Nephron (organoid): ENCODE measurements at regions not wholly inside any gene's neighbourhood (a gene's known extent, or its start where the extent isn't known, plus 50 kb on each side); places are given as distances from the start of the nearest gene placed in this dataset.
"Not testable (repeated sequence)": the region's sequence is repeated elsewhere in the genome, so short reads cannot be mapped to it uniquely, and the experiment has no call there.

Experiments
- H3K27ac Mint-ChIP-seq, 3 experiments: 2 replicates each; pipeline ENCODE4 v1.8.0; 2020; ENCODE audit warnings: mixed read lengths in 3 of 3, mild to moderate bottlenecking in 2 of 3, moderate library complexity in 1 of 3
- H3K27me3 Mint-ChIP-seq: 2 replicates; pipeline ENCODE4 v1.8.0; 2021; ENCODE audit warnings: low read depth, mild to moderate bottlenecking, moderate library complexity, mixed read lengths
- H3K36me3 Mint-ChIP-seq: 2 replicates; pipeline ENCODE4 v1.8.0; 2020; ENCODE audit warnings: low read depth, mixed read lengths
- H3K4me1 Mint-ChIP-seq: 2 replicates; pipeline ENCODE4 v1.8.0; 2020; ENCODE audit warnings: mixed read lengths
- H3K4me3 Mint-ChIP-seq, 3 experiments: 2 replicates each; pipeline ENCODE4 v1.8.0; 2020; ENCODE audit warnings: mild to moderate bottlenecking in 3 of 3, mixed read lengths in 3 of 3, moderate library complexity in 2 of 3
- H3K9me3 Mint-ChIP-seq: 2 replicates; pipeline ENCODE4 v1.8.0; 2020; ENCODE audit warnings: mixed read lengths
- TF ChIP-seq, protein P1 (sequence below), 3 experiments: fragments of 200-600 bp; sonication (generic); IDR thresholded peaks; one replicate each; pipeline ENCODE4 v1.5.0; 2021; ENCODE audit warnings: antibody characterized with exemption in 3 of 3; ENCODE audit not compliant: unreplicated experiment in 3 of 3

DNA sequence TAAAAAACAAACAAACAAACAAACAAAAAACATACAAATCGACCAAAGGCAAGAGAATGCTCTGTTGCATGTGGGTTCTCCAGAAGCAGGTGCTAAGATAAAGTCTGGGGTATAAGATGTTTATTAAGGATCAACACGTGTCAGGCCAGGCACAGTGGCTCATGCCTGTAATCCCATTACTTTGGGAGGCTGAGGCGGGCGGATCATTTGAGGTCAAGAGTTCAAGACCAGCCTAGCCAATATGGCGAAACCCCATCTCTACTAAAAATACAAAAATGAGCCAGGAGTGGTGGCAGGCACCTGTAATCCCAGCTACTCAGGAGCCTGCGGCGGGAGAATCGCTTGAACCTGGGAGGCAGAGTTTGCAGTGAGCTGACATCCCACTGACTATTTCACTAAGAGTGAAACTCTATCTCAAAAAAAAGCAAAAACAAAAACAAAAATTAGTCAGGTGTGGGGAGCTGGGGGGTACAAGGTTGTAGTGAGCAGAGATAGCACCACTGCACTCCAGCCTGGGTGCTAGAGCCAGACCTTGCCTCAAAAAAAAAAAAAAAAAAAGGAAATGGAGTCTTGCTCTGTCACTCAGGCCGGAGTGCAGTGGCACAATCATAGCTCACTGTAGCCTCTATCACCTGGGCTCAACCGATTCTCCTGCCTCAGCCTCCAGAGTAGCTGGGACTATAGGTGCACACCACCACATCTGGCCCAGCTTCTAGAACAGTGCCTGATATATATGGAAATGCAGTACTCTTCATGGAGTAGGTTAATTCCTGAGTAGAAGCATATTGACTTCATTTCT is 86.8 kb upstream of the JARID2 start:
- Mint-ChIP-seq H3K27me3 (no peaks in the 10 kb centered on the region), H3K9me3 (no peaks in the 10 kb centered on the region), H3K4me3 (no peak overlapping the region), H3K27ac (no peak overlapping the region), H3K36me3 (no peaks in the 10 kb centered on the region), H3K4me1 (peaks cover 8% of the 10 kb centered on the region)
- TF ChIP-seq, protein P1, sequence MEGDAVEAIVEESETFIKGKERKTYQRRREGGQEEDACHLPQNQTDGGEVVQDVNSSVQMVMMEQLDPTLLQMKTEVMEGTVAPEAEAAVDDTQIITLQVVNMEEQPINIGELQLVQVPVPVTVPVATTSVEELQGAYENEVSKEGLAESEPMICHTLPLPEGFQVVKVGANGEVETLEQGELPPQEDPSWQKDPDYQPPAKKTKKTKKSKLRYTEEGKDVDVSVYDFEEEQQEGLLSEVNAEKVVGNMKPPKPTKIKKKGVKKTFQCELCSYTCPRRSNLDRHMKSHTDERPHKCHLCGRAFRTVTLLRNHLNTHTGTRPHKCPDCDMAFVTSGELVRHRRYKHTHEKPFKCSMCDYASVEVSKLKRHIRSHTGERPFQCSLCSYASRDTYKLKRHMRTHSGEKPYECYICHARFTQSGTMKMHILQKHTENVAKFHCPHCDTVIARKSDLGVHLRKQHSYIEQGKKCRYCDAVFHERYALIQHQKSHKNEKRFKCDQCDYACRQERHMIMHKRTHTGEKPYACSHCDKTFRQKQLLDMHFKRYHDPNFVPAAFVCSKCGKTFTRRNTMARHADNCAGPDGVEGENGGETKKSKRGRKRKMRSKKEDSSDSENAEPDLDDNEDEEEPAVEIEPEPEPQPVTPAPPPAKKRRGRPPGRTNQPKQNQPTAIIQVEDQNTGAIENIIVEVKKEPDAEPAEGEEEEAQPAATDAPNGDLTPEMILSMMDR (IDR thresholded peaks at IDR 0.05; ENCODE audit: unreplicated experiment in 3 of 3), result no peak

DNA sequence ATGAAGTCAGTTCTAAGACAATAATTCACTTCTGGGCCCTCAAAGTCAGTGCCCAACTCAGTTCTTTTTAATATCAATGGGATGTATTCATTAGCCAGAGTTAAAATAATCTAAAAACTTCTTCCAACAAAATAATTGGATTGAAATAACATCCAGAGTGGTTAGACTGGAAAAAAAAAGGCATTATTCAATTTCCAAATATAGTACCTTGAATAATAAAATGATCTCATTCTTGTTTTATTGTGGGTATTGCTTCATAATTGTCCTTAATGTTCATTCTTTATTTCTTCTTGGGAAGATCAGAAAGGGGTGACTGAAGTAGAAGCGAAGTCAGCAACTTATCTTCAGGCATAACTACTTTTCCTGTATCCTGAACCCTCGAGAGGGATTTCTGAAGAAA is 85.1 kb upstream of the JARID2 start:
- TF ChIP-seq, protein P1 (IDR thresholded peaks at IDR 0.05; ENCODE audit: unreplicated experiment in 3 of 3), result no peak
- H3K4me1 Mint-ChIP-seq, result peaks cover 8% of the 10 kb centered on the region
- H3K4me3 Mint-ChIP-seq, result no peak overlapping the region
- H3K27ac Mint-ChIP-seq, result peak overlapping the region in 1 of 3 experiments; percentile 26
- H3K36me3 Mint-ChIP-seq, result no peaks in the 10 kb centered on the region
- H3K9me3 Mint-ChIP-seq, result no peaks in the 10 kb centered on the region
- H3K27me3 Mint-ChIP-seq, result no peaks in the 10 kb centered on the region

DNA sequence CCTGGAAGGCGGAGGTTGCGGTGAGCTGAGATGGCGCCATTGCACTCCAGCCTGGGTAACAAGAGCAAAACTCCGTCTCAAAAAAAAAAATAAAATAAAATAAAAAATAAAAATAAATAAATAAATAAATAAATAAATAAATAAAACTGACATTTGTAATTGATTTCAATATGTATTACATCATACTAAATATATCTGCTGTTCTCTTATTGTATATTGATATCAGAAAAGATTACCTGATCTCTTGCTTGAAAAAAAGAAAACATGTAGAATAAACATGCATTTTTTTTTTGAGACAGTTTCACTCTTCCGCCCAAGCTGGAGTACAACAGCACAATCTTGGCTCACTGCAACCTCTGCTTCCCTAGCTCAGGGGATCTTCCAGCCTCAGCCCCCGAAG is 81.0 kb upstream of the JARID2 start:
- not testable (repeated sequence) for H3K27ac Mint-ChIP-seq, H3K36me3 Mint-ChIP-seq, H3K4me3 Mint-ChIP-seq, H3K27me3 Mint-ChIP-seq, H3K4me1 Mint-ChIP-seq, H3K9me3 Mint-ChIP-seq

DNA sequence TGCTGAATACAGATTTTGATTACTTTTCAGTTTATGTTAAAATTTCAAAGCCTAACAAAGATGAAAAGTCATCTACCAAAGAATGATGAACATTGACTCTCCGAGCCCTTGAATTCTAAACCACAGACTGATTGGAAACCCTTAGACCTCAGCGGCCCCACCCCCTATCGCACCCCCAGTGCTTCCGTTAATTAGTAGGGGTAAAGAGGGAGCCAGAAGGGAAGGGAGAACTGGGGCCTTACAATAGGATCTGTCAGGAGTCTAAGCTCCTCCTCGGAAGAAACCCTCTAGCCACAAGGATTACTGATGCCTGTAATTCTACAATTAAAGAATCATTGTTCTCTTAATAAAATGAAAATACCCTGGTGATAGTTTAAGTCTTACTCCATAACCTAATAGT is 79.7 kb upstream of the JARID2 start:
- TF ChIP-seq, protein P1 (IDR thresholded peaks at IDR 0.05; ENCODE audit: unreplicated experiment in 3 of 3), result no peak
- no peak overlapping the region for H3K27ac Mint-ChIP-seq
- no peaks in the 10 kb centered on the region for H3K9me3 Mint-ChIP-seq
- no peaks in the 10 kb centered on the region for H3K36me3 Mint-ChIP-seq
- peaks cover 5% of the 10 kb centered on the region for H3K4me1 Mint-ChIP-seq
- H3K27me3 Mint-ChIP-seq, result no peaks in the 10 kb centered on the region
- no peak overlapping the region for H3K4me3 Mint-ChIP-seq

DNA sequence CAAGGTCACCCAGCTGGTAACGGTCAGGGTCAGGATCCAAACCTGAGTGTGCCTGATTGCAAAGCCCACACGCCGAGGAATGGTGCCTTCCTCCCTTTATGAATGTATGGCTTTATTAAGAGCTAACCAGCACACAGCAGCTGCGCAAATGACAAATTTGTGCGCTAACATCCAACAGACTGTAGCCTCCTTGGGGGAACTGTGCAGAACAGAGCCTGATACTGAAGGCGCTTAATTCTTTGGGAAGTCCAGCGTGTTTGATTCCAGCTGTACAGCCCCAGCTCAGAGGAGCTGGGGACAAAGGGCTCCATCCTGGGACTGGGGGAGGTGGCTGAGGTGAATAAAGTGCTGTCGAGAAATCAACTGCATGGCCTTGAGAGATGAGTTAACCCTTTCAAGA is 75.7 kb upstream of the JARID2 start:
- no peaks in the 10 kb centered on the region for H3K36me3 Mint-ChIP-seq
- H3K4me3 Mint-ChIP-seq, result no peak overlapping the region
- no peak overlapping the region for H3K27ac Mint-ChIP-seq
- TF ChIP-seq, protein P1 (IDR thresholded peaks at IDR 0.05; ENCODE audit: unreplicated experiment in 3 of 3), result no peak
- no peaks in the 10 kb centered on the region for H3K4me1 Mint-ChIP-seq
- no peaks in the 10 kb centered on the region for H3K9me3 Mint-ChIP-seq
- no peaks in the 10 kb centered on the region for H3K27me3 Mint-ChIP-seq

DNA sequence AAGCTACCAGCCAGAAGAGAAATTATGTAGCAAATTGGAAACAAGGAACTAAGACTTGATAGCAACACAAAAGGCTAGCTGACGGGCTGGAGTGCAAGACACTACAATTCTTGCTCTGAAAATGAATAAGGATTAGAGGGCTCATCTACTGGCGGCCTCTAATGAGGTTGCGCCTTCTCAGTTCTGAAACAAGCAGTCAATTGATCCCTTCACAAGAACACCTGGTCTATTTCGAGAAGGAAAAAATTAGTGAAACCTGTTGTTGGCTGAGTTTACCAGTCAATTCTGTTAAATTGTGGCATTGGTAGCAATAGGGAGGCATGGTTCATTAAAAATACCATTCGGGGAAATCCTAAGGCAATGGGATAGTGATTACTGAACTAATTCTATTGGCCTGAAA is 74.8 kb upstream of the JARID2 start:
- peaks cover 3% of the 10 kb centered on the region for H3K4me1 Mint-ChIP-seq
- no peak overlapping the region for H3K27ac Mint-ChIP-seq
- TF ChIP-seq, protein P1 (IDR thresholded peaks at IDR 0.05; ENCODE audit: unreplicated experiment in 3 of 3), result no peak
- H3K4me3 Mint-ChIP-seq, result no peak overlapping the region
- H3K36me3 Mint-ChIP-seq, result no peaks in the 10 kb centered on the region
- no peaks in the 10 kb centered on the region for H3K9me3 Mint-ChIP-seq
- no peaks in the 10 kb centered on the region for H3K27me3 Mint-ChIP-seq
